H1 (cell line): ENCODE measurements at regions not wholly inside any gene's neighbourhood (a gene's known extent, or its start where the extent isn't known, plus 50 kb on each side); places are given as distances from the start of the nearest gene placed in this dataset.

Experiments
- CTBP2 ChIP-seq: IDR thresholded peaks from 2 replicates; pipeline ENCODE4 v1.7.0; 2011; ENCODE audit warnings: borderline replicate concordance, mild to moderate bottlenecking, moderate library complexity, mixed read lengths, low read length; ENCODE audit not compliant: insufficient read depth, insufficient read length
- GABPA ChIP-seq: IDR thresholded peaks from 2 replicates; pipeline ENCODE4 v1.6.1; 2011; ENCODE audit warnings: mild to moderate bottlenecking, low read length, moderate library complexity, borderline replicate concordance; ENCODE audit not compliant: insufficient read depth
- RAD21 ChIP-seq, 2 experiments: IDR thresholded peaks in 1 of 2; conservative IDR thresholded peaks in 1 of 2; 2 replicates each; pipeline ENCODE4 v1.6.1; 2011; ENCODE audit warnings: low read depth in 2 of 2, low read length in 2 of 2, improper control_type of control experiment in 1 of 2, inconsistent platforms in 1 of 2, mild to moderate bottlenecking in 1 of 2, moderate library complexity in 1 of 2
- SIRT6 ChIP-seq: IDR thresholded peaks from one replicate; pipeline ENCODE4 v1.7.1; 2012; ENCODE audit warnings: low read length, inconsistent platforms
- TEAD4 ChIP-seq: IDR thresholded peaks from 2 replicates; pipeline ENCODE4 v1.6.1; 2012; ENCODE audit warnings: low read depth, low read length, inconsistent platforms, mixed read lengths

DNA sequence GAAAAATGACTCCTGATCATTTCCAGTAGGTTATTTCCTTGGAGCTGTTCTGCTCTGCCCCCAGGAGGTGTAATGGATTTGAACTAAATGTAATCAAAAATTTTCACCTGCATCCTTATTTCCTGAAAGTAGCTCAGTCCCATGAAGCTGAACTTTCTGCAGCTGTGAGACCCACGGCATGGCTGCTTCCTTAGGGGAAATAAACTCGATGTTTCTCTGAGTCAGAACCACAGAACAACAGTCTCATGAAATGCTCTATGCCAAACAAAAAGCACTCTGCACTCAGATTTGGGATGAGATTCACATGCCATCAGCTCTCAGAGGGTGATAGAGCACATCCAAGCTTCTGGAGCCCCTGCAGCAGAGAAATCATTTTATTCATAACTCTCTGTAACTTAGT lies 224.1 kb upstream of the PLEKHG7 start (continued):
- TF ChIP-seq CTBP2 (no peak), GABPA (no peak), RAD21 (IDR thresholded peaks at IDR 0.05 in 1 of 2, conservative IDR thresholded peaks at IDR 0.05 in 1 of 2; ENCODE audit: low read depth in 2 of 2, low read length in 2 of 2) (no peak), SIRT6 (no peak), TEAD4 (no peak)
